AG09319 (cell line): ENCODE measurements at regions not wholly inside any gene's neighbourhood (a gene's known extent, or its start where the extent isn't known, plus 50 kb on each side); places are given as distances from the start of the nearest gene placed in this dataset.
A peak's percentile ranks its signal among the peaks of the same experiment; 100 is the strongest.

Source experiments
- DNase-seq: peaks from one replicate; pipeline ENCODE4 v3.0.0-alpha.2; 2010; ENCODE audit warnings: low read depth; ENCODE audit errors: extremely low read depth
- TF ChIP-seq, protein P1 (sequence below): IDR thresholded peaks from 2 replicates; pipeline ENCODE4 v1.5.1; 2011; ENCODE audit warnings: low read depth, mild to moderate bottlenecking, inconsistent platforms, low read length, moderate library complexity

DNA sequence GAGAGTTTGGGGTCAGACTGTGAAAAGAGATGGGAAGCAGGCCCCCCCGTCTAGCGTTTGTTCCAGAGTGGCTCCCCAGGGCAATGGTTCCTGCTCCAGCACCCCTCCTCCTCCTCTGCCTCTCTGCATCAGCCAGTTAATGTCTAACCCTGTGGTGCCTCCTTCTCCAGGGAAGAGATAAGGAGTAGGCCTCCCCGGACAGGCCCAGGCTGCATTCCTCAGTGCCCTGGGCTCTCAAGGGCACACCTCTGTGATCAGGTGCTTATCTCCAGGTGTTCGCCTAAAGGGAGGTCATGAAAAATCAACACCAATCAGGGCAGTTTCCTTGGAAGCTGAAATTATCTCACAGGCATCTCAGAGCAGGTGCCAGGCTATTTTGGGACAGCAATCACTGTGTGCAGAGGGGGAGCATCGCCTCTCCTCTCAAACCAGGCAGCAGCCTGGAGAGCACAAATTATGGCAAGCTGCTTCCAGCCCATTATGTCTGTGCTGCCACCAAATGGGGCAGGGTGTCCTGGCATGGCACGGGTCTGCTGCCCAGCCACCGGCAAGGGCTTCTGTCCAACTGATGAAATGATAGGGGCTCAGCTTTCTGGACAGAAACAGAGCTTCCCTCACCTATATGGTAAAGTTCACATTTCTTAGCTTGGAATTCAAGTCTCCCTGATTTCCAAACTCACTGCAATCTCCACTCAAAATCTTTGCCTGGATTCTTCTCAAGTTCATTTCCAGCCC lies 255.8 kb upstream of the SLC14A2 start:
- DNase-seq, result no peak
- TF ChIP-seq, protein P1, sequence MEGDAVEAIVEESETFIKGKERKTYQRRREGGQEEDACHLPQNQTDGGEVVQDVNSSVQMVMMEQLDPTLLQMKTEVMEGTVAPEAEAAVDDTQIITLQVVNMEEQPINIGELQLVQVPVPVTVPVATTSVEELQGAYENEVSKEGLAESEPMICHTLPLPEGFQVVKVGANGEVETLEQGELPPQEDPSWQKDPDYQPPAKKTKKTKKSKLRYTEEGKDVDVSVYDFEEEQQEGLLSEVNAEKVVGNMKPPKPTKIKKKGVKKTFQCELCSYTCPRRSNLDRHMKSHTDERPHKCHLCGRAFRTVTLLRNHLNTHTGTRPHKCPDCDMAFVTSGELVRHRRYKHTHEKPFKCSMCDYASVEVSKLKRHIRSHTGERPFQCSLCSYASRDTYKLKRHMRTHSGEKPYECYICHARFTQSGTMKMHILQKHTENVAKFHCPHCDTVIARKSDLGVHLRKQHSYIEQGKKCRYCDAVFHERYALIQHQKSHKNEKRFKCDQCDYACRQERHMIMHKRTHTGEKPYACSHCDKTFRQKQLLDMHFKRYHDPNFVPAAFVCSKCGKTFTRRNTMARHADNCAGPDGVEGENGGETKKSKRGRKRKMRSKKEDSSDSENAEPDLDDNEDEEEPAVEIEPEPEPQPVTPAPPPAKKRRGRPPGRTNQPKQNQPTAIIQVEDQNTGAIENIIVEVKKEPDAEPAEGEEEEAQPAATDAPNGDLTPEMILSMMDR, result no peak

DNA sequence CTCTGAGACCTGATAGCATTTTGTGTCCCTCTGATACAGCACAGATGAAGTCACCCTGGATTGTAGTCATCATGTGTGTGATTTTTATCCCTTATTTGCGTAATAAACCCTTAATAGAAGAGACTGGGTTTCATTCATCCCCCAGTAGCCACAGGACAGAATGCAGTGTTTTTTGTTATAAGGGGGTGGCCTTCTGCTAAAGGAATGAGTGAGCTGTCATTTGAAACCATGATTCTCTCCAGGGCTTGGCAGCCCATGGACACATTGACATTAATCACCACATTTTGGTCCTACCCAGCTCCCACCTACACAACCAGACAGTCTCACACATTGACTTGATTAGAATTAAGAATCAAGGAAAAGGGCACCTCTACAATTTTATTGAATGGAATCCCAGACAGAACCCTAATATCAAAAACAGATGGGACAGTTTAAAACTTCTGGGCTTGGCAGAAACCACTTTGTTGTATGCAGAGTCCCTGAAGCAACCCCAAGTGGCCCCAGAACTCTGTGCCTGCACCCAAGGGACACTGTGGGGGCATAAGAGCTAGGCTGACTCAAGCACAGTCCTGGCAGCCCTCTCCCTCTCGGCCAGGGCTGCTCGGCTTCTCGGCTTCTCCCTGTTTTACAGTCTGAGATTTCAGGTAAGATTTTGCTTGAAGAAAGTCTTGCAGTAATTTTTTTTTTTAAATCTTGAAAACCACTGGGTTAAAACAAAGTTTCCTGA lies 254.0 kb upstream of the SLC14A2 start:
- TF ChIP-seq, protein P1, result no peak
- peak; percentile 83 for DNase-seq

DNA sequence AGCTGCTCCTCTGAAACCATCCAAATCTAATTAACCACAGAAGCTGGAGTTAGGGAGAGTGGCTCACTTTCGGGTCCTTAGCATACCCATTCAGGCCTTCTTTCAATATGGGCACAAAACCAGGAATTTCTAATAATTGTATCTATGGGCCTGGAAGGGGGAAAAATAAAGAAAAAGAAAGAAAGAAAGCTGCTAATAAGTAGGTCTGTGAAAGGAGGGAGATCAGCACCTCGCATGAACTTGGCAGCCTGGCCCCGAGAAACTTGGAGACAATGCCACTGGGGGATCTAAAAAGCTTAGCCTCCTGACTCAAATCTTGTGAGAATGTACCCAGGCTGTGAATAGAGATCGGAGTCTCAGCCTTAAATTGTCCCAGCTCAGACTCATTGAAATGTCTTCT lies 252.1 kb upstream of the SLC14A2 start:
- no peak for DNase-seq
- TF ChIP-seq, protein P1, result no peak

DNA sequence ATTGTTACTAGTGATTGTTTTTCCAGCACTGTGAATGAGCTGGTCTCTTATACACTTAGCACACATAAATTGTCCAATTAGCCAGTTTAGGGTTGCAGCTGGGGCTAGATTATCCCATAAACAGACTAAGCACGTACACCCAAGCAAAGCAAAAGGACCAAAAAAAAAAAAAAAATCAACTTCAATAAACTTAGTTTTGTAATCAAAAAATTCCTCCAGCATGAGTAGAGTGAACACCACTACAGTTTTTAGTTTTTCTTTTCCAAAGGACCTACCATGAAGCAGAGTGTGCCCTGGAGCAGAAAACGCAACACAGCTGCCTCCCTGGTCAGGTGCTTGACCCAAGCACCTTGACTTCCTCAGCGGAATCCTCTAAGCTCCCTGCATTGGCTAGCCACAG lies 249.4 kb upstream of the SLC14A2 start:
- TF ChIP-seq, protein P1, result no peak
- DNase-seq, result no peak

DNA sequence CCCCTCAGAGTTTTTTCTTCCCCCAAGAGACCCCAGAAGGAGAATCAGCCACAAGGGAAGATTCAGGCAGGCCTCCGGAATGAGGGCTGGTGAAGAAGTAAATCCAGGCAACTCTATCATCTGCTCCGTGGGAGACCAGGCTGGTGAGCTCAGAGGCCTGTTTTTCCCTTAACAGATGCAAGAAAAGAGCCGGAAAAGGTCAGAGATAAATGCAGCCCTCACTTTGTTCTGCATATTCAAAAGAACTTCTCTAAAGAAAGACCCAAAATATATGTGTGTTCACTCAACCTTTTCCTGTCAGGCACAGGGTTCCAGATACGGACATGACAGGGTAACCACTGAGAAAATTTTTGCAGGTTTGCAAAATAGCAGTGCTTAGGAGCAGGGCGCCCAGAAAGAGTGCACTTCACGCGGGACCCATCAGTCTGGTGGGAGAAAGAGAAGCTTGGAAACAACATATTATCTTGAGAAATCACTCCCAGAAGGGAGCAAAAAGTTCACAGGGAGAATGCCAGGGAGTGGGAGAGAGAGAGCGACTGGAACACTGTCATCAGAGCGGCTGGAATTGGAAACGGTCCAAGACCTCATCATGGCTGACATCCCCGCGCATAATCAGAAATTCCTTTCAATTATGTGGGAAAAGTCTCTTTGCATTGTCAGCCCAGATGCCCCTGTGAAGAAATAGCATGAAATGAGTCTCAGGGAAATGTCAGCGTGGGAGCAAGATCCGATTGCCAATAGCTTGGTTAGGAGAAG lies 244.8 kb upstream of the SLC14A2 start:
- TF ChIP-seq, protein P1, result no peak
- DNase-seq, result peak; percentile 36

DNA sequence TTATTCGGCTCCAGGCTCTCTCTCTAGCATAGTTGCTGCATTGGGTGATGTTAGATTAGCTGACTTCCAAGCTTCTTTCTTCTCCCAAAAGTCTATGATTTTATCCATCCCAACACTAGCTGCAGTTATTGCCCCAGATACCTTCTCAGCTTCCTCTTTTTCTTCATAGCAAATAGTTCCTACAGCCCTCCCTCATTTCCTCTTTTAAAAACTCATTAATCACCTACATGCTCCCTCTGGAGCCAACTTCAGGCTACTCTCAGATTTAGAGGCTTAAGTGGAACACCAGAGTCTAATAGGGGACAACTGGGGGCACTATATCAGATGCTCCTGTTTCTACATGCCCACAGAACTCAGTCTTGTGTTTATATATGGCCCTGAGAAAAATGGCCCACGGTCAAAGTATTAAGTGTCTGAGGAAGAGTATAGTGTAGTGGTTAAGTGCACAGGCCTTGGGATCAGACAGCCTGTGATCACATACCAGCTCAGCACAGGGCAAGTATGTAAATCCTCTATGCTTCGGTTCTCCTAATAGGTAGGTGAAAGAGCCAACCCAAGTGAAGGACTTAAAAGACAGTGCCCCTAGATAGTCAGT lies 241.9 kb upstream of the SLC14A2 start:
- TF ChIP-seq, protein P1, result no peak
- no peak for DNase-seq
